Neural cell (in vitro differentiated cells): ENCODE measurements at regions not wholly inside any gene's neighbourhood (a gene's known extent, or its start where the extent isn't known, plus 50 kb on each side); places are given as distances from the start of the nearest gene placed in this dataset.

ENCODE experiments used
- CTCF ChIP-seq: fragments of 450-650 bp; IDR thresholded peaks from 2 replicates; pipeline ENCODE4 v1.5.1; 2014; ENCODE audit warnings: antibody characterized with exemption, mild to moderate bottlenecking, moderate library complexity; ENCODE audit not compliant: poor library complexity, severe bottlenecking
- EP300 ChIP-seq: fragments of 450-650 bp; conservative IDR thresholded peaks from 2 replicates; pipeline ENCODE4 v1.6.1; 2014; ENCODE audit warnings: antibody characterized with exemption, mild to moderate bottlenecking, moderate library complexity; ENCODE audit not compliant: poor library complexity, severe bottlenecking
- POLR2AphosphoS5 ChIP-seq: IDR thresholded peaks from 2 replicates; pipeline ENCODE4 v1.6.1; 2012
- RAD21 ChIP-seq: fragments of 450-650 bp; conservative IDR thresholded peaks from 2 replicates; pipeline ENCODE4 v1.6.1; 2014; ENCODE audit warnings: antibody characterized with exemption, mild to moderate bottlenecking, moderate library complexity

GRCh38 chr4:24433515-24434214 lies 150.7 kb downstream of the DHX15 start:
- TF ChIP-seq EP300: no peak
- TF ChIP-seq RAD21: no peak
- no peak for TF ChIP-seq CTCF
- TF ChIP-seq POLR2AphosphoS5: no peak
